Thoracic aorta (tissue), 2 donors: ENCODE measurements at regions not wholly inside any gene's neighbourhood (a gene's known extent, or its start where the extent isn't known, plus 50 kb on each side); places are given as distances from the start of the nearest gene placed in this dataset.

Source experiments
- ATAC-seq: fragments of 150-250 bp; one replicate; pipeline ENCODE4 v1.8.0; 2017; ENCODE audit warnings: low read depth; ENCODE audit not compliant: insufficient number of reproducible peaks, low FRiP score
- DNase-seq: peaks from one replicate; pipeline ENCODE4 v3.0.0-alpha.2; 2020; ENCODE audit warnings: low spot score
- H3K27ac ChIP-seq, 2 donors: fragments of 200-600 bp; sonication (generic); 1 replicate in 1 of 2; 2 replicates in 1 of 2; pipeline ENCODE4 v1.5.1; 2016; ENCODE audit warnings: mild to moderate bottlenecking in 2 of 2, moderate library complexity in 2 of 2
- H3K27me3 ChIP-seq: fragments of 200-600 bp; sonication (generic); replicated peaks from 2 replicates; pipeline ENCODE4 v1.6.0; 2016; ENCODE audit warnings: mild to moderate bottlenecking; ENCODE audit not compliant: insufficient read depth
- H3K36me3 ChIP-seq: fragments of 200-600 bp; sonication (generic); one replicate; pipeline ENCODE4 v1.5.1; 2016
- H3K4me1 ChIP-seq, 2 donors: fragments of 200-600 bp; sonication (generic); 1 replicate in 1 of 2; 2 replicates in 1 of 2; pipeline versions ENCODE4 v1.5.1 to v1.6.0; 2016; ENCODE audit warnings: low read depth in 2 of 2, mild to moderate bottlenecking in 1 of 2; ENCODE audit not compliant: control insufficient read depth in 1 of 2
- H3K4me3 ChIP-seq: fragments of 200-600 bp; sonication (generic); 2 replicates; pipeline ENCODE4 v1.5.1; 2016; ENCODE audit warnings: mild to moderate bottlenecking
- H3K9me3 ChIP-seq: fragments of 200-600 bp; sonication (generic); 2 replicates; pipeline ENCODE4 v1.5.1; 2016
- TF ChIP-seq, protein P1 (sequence below): fragments of 200-600 bp; sonication (generic); IDR thresholded peaks from one replicate; pipeline ENCODE4 v1.5.1; 2019; ENCODE audit warnings: antibody characterized with exemption

DNA sequence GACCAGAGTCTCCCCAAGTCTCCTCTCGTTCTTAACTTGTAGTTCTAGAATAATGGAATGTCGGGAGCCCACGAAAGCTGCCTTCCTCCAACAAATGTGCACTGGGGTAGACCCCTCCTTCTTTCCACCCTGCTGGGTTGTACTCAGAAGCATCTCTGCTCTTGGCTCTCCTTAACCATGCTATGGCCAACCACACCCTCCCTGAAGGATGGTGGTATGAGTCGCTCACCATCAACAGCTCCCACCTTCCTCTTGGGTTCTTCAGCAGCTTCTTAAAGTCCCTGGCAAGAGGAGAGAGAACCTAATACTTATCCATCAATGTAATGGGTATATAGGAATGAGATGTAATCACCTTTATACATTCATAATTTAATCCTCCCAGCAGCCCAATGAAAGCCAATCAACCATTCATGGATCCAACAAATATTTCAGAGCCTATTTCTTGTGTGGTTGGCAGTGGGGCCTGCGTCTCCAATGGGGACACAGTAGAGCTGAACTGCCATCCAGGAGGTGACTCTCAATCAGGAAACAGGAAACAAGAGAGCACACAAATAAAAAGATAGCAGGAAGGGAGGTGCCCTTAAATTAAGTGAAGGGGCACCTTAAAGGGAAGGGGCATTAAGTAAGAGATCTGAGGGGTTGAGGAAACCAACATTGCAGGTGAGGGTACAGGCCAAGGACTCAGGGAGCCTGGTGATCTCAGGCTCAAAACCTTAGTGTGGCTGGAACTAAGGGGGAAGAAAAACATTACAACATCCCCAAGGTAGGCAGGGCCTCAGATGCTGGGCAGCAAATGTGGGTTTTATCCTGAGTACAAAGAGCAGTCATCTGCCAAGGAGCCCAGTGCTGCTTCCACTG is 64.4 kb upstream of the ETS2 start:
- Histone ChIP-seq H3K9me3 (no peaks in the 10 kb centered on the region), H3K36me3 (no peaks in the 10 kb centered on the region), H3K27me3 (no peaks in the 10 kb centered on the region), H3K4me1 (peaks cover 3 to 5% of the 10 kb centered on the region in 2 donors), H3K27ac (no peak overlapping the region), H3K4me3 (no peak overlapping the region)
- no peak for ATAC-seq
- no peak for DNase-seq
- TF ChIP-seq, protein P1, sequence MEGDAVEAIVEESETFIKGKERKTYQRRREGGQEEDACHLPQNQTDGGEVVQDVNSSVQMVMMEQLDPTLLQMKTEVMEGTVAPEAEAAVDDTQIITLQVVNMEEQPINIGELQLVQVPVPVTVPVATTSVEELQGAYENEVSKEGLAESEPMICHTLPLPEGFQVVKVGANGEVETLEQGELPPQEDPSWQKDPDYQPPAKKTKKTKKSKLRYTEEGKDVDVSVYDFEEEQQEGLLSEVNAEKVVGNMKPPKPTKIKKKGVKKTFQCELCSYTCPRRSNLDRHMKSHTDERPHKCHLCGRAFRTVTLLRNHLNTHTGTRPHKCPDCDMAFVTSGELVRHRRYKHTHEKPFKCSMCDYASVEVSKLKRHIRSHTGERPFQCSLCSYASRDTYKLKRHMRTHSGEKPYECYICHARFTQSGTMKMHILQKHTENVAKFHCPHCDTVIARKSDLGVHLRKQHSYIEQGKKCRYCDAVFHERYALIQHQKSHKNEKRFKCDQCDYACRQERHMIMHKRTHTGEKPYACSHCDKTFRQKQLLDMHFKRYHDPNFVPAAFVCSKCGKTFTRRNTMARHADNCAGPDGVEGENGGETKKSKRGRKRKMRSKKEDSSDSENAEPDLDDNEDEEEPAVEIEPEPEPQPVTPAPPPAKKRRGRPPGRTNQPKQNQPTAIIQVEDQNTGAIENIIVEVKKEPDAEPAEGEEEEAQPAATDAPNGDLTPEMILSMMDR: no peak

DNA sequence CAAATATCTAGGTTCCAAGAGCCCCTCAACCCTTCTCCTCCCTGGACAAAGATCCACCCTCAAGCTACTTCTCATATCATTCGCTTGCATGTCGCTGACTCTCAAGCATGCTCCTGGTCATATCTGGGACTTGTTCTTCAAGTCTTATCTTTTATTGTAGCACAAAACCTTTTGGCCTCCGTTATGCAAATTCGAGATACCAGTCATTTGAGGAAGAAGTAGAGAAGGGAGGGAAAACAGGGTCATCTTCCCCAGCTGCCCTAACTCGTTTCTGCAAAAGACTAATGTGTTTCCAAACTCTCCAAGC is 63.8 kb upstream of the ETS2 start:
- H3K27ac ChIP-seq: no peak overlapping the region
- DNase-seq (no peak), ATAC-seq (no peak)
- no peaks in the 10 kb centered on the region for H3K27me3 ChIP-seq
- TF ChIP-seq, protein P1: no peak
- no peak overlapping the region for H3K4me3 ChIP-seq
- H3K9me3 ChIP-seq: no peaks in the 10 kb centered on the region
- peaks cover 3 to 5% of the 10 kb centered on the region in 2 donors for H3K4me1 ChIP-seq
- no peaks in the 10 kb centered on the region for H3K36me3 ChIP-seq

GRCh38 chr21:38742580-38743260 is 63.0 kb upstream of the ETS2 start:
- H3K27ac ChIP-seq: no peak overlapping the region
- TF ChIP-seq, protein P1: no peak
- ATAC-seq: no peak
- no peaks in the 10 kb centered on the region for H3K9me3 ChIP-seq
- no peak overlapping the region for H3K4me3 ChIP-seq
- H3K36me3 ChIP-seq: no peaks in the 10 kb centered on the region
- peaks cover 3 to 5% of the 10 kb centered on the region in 2 donors for H3K4me1 ChIP-seq
- no peak for DNase-seq
- H3K27me3 ChIP-seq: no peaks in the 10 kb centered on the region

GRCh38 chr21:38743772-38744529 is 61.8 kb upstream of the ETS2 start:
- TF ChIP-seq, protein P1: no peak
- no peaks in the 10 kb centered on the region for H3K36me3 ChIP-seq
- H3K4me1 ChIP-seq: peaks cover 3 to 5% of the 10 kb centered on the region in 2 donors
- H3K27me3 ChIP-seq: no peaks in the 10 kb centered on the region
- H3K27ac ChIP-seq: no peak overlapping the region
- no peak for DNase-seq
- H3K9me3 ChIP-seq: no peaks in the 10 kb centered on the region
- no peak for ATAC-seq
- H3K4me3 ChIP-seq: no peak overlapping the region

GRCh38 chr21:38744861-38745260 is 60.9 kb upstream of the ETS2 start:
- ATAC-seq (no peak), DNase-seq (no peak)

More at GRCh38 chr21:38744861-38745260, 60.9 kb upstream of the ETS2 start:
- H3K4me1 ChIP-seq: peaks cover 3 to 5% of the 10 kb centered on the region in 2 donors
- H3K27me3 ChIP-seq: no peaks in the 10 kb centered on the region
- no peak overlapping the region for H3K4me3 ChIP-seq
- no peaks in the 10 kb centered on the region for H3K36me3 ChIP-seq
- H3K9me3 ChIP-seq: no peaks in the 10 kb centered on the region
- H3K27ac ChIP-seq: no peak overlapping the region
- TF ChIP-seq, protein P1: no peak
